Stomach (tissue), 8 donors: ENCODE measurements at regions not wholly inside any gene's neighbourhood (a gene's known extent, or its start where the extent isn't known, plus 50 kb on each side); places are given as distances from the start of the nearest gene placed in this dataset.
"Not testable (repeated sequence)": the region's sequence is repeated elsewhere in the genome, so short reads cannot be mapped to it uniquely, and the experiment has no call there.

Source experiments
- DNase-seq, 2 donors: peaks; one replicate each; pipeline versions ENCODE4 v3.0.0 to v3.0.0-alpha.2; 2013 to 2019
- H3K27ac ChIP-seq, 5 donors: fragments of 200-600 bp in 4 of 5; sonication (generic) in 4 of 5; one replicate each; pipeline ENCODE4 v1.5.1; 2013 to 2019; ENCODE audit warnings: mild to moderate bottlenecking in 1 of 5, moderate library complexity in 1 of 5
- H3K27me3 ChIP-seq, 3 donors: fragments of 200-600 bp; sonication (generic); one replicate each; pipeline ENCODE4 v1.5.1; 2017 to 2019; ENCODE audit warnings: mixed run types in 1 of 3
- H3K36me3 ChIP-seq, 4 donors: fragments of 200-600 bp; sonication (generic); 1 replicate in 3 of 4; 2 replicates in 1 of 4; pipeline ENCODE4 v1.5.1; 2016 to 2019
- H3K4me1 ChIP-seq, 4 donors: fragments of 200-600 bp; sonication (generic); one replicate each; pipeline ENCODE4 v1.5.1; 2016 to 2019
- H3K4me3 ChIP-seq, 4 donors: fragments of 200-600 bp; sonication (generic) in 3 of 4; one replicate each; pipeline ENCODE4 v1.5.1; 2016 to 2019; ENCODE audit warnings: mild to moderate bottlenecking in 1 of 4
- H3K9me3 ChIP-seq, 4 donors: fragments of 200-600 bp; sonication (generic); one replicate each; pipeline ENCODE4 v1.5.1; 2016 to 2019
- CTCF ChIP-seq, 7 experiments: fragments of 450-650 bp in 4 of 7; fragments of 200-600 bp in 3 of 7; sonication (generic) in 3 of 7; IDR thresholded peaks; one replicate each; pipeline ENCODE4 v1.5.1; 2016 to 2019; ENCODE audit warnings: antibody characterized with exemption in 7 of 7, control low read depth in 2 of 7, mild to moderate bottlenecking in 1 of 7
- EP300 ChIP-seq: sonication (generic); formaldehyde crosslinking; IDR thresholded peaks from one replicate; pipeline ENCODE4 v1.6.1; 2017; ENCODE audit warnings: antibody characterized with exemption
- POLR2A ChIP-seq, 4 donors: fragments of 450-650 bp; IDR thresholded peaks; one replicate each; pipeline ENCODE4 v1.6.1; 2016; ENCODE audit warnings: antibody characterized with exemption in 4 of 4, control low read depth in 2 of 4, mild to moderate bottlenecking in 1 of 4, moderate library complexity in 1 of 4
- POLR2AphosphoS5 ChIP-seq, 3 donors: sonication (generic); formaldehyde crosslinking; IDR thresholded peaks; one replicate each; pipeline ENCODE4 v1.6.1; 2016; ENCODE audit warnings: antibody characterized with exemption in 3 of 3
- WGBS, 5 donors: extraction: QIAGEN DNeasy Blood & Tissue Kit in 3 of 5; methylation state at CpG; one replicate each; pipeline versions ENCODE4 v1.1.5 to v1.1.7; 2013 to 2018; 5-methylcytosine and 5-hydroxymethylcytosine counted together
- intact Hi-C: fragments of 100-400 bp; cut with DNase I; formaldehyde crosslinking; loops from one replicate; pipeline ENCODE4 v1.15.1; 2023; ENCODE audit warnings: low total_unique reads
- donor health status: healthy with polysubstance abuse.
- donor health status: Bipolar disorder and iron deficiency.
- donor health status: healthy.

GRCh38 chr5:27125856-27126255, 87.5 kb upstream of the CDH9 start:
- Histone ChIP-seq H3K27me3 (no peaks in the 10 kb centered on the region), H3K9me3 (peaks cover 0 to 11% (median under 1%) of the 10 kb centered on the region in 4 donors), H3K4me3 (no peak overlapping the region), H3K36me3 (no peaks in the 10 kb centered on the region), H3K27ac (no peak overlapping the region), H3K4me1 (no peaks in the 10 kb centered on the region)
- DNase-seq: no peak
- intact Hi-C loops: no loop called here
- no peak for TF ChIP-seq EP300
- no peak for TF ChIP-seq CTCF (IDR thresholded peaks at IDR 0.05)
- no peak for TF ChIP-seq POLR2A (IDR thresholded peaks at IDR 0.05)
- TF ChIP-seq POLR2AphosphoS5 (IDR thresholded peaks at IDR 0.05): no peak
- 81 to 87% (median 83%) methylated on average over 2 of the region's 2 CpGs for WGBS, 5 donors

- no peaks in the 10 kb centered on the region for H3K27me3 ChIP-seq
- no peaks in the 10 kb centered on the region for H3K4me1 ChIP-seq
- intact Hi-C loops: no loop called here
- DNase-seq: peak in 1 of 2 donors; percentile 5
- H3K9me3 ChIP-seq: peaks cover 0 to 19% (median 5%) of the 10 kb centered on the region in 4 donors
- TF ChIP-seq POLR2A (IDR thresholded peaks at IDR 0.05) (no peak), POLR2AphosphoS5 (IDR thresholded peaks at IDR 0.05) (no peak), EP300 (no peak), CTCF (IDR thresholded peaks at IDR 0.05) (no peak)
- 13 to 25% (median 22%) methylated on average over 3 of the region's 3 CpGs for WGBS, 5 donors
- H3K36me3 ChIP-seq: no peaks in the 10 kb centered on the region
- H3K27ac ChIP-seq: no peak overlapping the region
- no peak overlapping the region for H3K4me3 ChIP-seq
Observed at GRCh38 chr5:27124590-27124989, 86.2 kb upstream of the CDH9 start.

GRCh38 chr5:27119736-27120321, 81.4 kb upstream of the CDH9 start:
- H3K27ac ChIP-seq, H3K36me3 ChIP-seq, DNase-seq, H3K27me3 ChIP-seq, H3K4me3 ChIP-seq, H3K4me1 ChIP-seq, intact Hi-C loops: not testable (repeated sequence)
- 68 to 97% (median 92%) methylated on average over 2 to 38 of the region's 38 CpGs for WGBS, 5 donors
- H3K9me3 ChIP-seq: peaks cover 0 to 26% (median 6%) of the 10 kb centered on the region in 4 donors

GRCh38 chr5:27103486-27103885, 65.1 kb upstream of the CDH9 start:
- Histone ChIP-seq H3K27ac (no peak overlapping the region), H3K4me3 (no peak overlapping the region), H3K27me3 (no peaks in the 10 kb centered on the region), H3K36me3 (no peaks in the 10 kb centered on the region), H3K4me1 (no peaks in the 10 kb centered on the region), H3K9me3 (no peaks in the 10 kb centered on the region)
- intact Hi-C loops: no loop called here
- DNase-seq: no peak
- WGBS, 5 donors: 77 to 91% (median 84%) methylated on average over 2 of the region's 2 CpGs
- TF ChIP-seq EP300 (no peak), POLR2AphosphoS5 (IDR thresholded peaks at IDR 0.05) (no peak), CTCF (IDR thresholded peaks at IDR 0.05) (no peak), POLR2A (IDR thresholded peaks at IDR 0.05) (no peak)

- WGBS, 5 donors: 92 to 93% (median 92%) methylated on average over 16 of the region's 16 CpGs
- H3K36me3 ChIP-seq, intact Hi-C loops: not testable (repeated sequence)
Observed at GRCh38 chr5:27095761-27096160, 57.4 kb upstream of the CDH9 start.

More at GRCh38 chr5:27095761-27096160, 57.4 kb upstream of the CDH9 start:
- H3K9me3 ChIP-seq, H3K27ac ChIP-seq, DNase-seq, H3K4me1 ChIP-seq, H3K4me3 ChIP-seq, H3K27me3 ChIP-seq: not testable (repeated sequence)
